T-helper 1 cell (primary cell): ENCODE measurements at regions not wholly inside any gene's neighbourhood (a gene's known extent, or its start where the extent isn't known, plus 50 kb on each side); places are given as distances from the start of the nearest gene placed in this dataset.
"Not testable (repeated sequence)": the region's sequence is repeated elsewhere in the genome, so short reads cannot be mapped to it uniquely, and the experiment has no call there.

Source experiments
- DNase-seq, 5 donors: peaks; one replicate each; pipeline ENCODE4 v3.0.0-alpha.2; 2012 to 2020

DNA sequence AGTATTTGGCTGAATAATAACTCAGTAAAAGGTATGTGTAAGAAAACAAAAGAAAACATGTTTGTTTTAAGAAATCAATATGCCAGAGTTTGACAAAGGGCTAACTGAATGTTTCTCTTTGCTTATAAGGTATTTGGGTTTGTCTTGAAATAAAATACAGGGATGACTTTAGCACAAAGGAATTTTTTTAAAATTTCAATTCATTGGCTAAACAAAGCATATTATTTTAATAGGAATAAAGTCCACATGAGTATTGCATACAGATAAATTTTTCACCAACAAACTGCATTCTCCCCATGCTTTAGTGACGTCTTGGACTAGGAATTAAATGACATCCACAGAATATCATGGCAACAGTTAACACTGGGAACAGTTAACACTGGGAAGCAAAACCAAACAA is 480.0 kb upstream of the JAG1 start:
- DNase-seq, result no peak

DNA sequence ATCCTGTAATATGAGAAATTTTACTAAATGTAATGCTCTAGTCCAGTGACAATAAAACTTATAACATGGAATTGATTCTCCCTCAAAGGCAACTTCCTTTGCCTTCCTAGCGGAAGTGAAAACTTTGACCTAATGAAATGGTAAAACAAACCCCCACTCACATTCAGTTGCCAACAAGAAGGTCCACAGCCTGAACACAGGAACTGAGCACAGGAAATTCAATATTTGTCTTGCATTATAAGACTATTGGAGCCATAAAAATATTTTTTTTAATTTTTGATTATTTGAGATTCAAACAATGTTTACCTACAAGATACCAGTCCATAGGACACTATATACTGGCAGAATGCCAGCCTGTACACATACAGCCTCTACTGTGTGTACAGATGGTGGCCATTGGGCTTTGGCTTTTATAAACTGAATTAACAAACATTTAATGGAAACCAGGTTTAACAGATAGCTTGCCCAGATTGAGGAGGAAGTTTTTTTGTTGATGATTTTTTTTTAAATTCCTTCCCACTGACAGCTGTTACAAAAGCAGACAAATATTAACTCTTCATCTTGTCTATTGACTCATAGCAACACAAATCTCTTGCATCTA is 481.5 kb upstream of the JAG1 start:
- no peak for DNase-seq

GRCh38 chr20:11156922-11157321 is 483.1 kb upstream of the JAG1 start:
- DNase-seq, result no peak

- no peak for DNase-seq
Measured at GRCh38 chr20:11158146-11158545, 484.3 kb upstream of the JAG1 start.

- DNase-seq, result no peak
Measured at GRCh38 chr20:11158589-11158988, 484.8 kb upstream of the JAG1 start.

- DNase-seq, result no peak
Measured at GRCh38 chr20:11159728-11160127, 485.9 kb upstream of the JAG1 start.

GRCh38 chr20:11162026-11162775 is 488.4 kb upstream of the JAG1 start:
- DNase-seq, result no peak

DNA sequence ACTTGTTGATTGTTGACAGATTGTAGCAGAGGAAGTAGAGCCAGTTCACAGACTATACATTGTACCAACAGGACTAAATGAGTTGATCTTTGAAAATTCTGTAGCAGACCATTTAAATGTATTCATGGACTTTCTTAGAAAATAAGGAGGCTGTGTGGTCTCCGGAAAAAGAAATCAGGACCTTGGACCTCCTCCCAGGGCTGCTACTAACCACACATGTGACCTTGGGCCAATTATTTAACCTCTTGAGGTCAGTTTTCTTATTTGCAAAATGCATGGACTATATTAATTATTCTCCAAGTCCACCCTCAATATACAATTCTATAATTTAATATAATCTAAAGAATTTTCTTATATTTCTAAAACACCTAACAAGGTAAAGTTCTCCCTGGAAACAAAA is 492.0 kb upstream of the JAG1 start:
- no peak for DNase-seq

DNA sequence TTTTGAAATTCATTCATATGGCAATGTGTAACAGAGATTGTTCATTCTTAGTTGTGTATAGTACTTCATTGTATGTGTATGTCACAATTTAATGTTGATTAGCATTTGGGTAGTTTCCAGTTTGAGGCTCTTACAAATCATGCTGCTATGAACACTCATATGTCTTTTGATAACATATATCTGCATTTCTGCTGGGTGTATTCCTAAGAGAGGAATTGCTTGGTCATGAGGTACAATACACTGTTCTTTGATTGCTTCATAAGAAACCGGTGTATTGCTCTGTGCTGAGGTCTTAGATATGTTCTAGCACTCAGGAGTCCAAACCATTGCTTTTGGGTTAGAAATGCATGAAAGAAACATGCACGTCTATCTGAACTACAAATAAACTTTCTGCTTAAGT is 492.9 kb upstream of the JAG1 start:
- DNase-seq, result no peak

DNA sequence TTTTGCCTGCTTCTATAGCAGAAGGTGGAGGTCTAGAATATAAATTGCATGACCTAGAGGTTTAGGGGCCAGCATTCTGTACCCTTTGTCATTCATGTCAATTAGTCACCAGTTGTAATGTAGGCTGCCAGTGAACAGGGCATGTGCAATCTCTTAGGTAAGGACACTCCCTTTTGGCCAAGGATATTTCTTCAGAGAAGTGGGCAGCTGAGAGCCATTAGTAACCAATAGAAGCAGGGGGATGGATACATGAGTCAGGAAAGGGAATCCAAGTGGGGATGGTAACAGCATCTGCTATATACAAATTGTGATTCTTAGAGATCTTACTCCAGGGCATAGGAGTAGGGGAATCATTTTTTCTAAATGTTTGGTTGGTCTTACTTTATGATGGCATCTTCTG is 494.2 kb upstream of the JAG1 start:
- no peak for DNase-seq

DNA sequence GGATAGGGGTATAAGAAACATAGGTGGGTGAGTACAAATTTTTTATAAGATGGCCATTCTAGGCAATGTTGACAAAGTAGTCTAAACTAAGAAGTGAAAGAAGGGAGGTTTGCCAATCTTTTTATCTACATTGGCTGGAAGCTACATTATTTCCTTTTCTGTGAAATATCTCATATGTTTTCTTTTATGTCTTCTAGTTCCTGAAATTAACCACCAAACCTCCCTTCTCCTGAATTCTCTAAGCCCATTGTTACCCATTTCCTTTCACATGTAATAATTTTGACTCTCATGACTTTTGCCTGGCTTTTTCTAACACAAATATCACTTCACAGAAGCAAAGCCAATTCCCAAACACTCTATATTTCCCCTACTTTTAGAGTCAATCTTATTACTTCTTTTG is 496.2 kb upstream of the JAG1 start:
- no peak for DNase-seq

GRCh38 chr20:11170565-11170964 is 496.8 kb upstream of the JAG1 start:
- DNase-seq, result no peak

DNA sequence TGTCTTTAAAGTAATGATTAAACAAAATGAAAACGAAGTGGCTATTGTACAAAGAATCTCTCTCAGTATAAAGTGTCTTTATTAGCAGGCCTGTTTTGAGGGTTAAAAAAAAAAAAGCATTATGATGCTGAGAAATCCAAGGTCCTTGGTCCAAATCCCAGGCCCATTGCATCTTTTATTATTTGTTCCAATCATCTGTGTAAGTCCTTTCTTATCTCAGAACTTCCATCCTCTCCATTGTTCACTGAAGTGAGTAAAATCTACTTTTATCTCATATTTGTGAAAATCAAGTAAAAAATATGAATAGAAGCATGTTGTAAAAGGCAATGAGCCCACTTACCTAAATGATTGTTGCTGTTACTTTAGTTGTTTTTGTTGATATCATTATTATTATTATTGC is 499.1 kb upstream of the JAG1 start:
- DNase-seq, result no peak

DNA sequence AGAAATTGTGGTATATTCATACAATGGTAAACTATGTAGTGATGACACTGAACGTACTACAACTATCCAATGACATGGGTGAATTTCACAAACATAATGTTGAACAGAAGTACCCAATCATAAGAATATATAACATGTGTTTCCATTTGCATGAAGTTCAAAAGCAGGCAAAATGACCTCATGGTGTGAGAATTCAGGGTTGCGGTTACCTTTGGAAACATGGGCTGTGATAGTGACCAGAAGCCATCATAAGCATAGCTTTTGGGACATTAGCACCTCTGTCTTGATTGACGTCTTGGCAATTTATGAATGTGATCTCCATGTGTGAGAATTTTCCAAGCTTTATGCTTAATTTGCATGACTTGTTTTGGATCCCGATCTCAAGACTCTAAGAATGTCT is 500.1 kb upstream of the JAG1 start:
- DNase-seq, result no peak

- DNase-seq, result no peak
Measured at GRCh38 chr20:11174861-11175260, 501.1 kb upstream of the JAG1 start.

DNA sequence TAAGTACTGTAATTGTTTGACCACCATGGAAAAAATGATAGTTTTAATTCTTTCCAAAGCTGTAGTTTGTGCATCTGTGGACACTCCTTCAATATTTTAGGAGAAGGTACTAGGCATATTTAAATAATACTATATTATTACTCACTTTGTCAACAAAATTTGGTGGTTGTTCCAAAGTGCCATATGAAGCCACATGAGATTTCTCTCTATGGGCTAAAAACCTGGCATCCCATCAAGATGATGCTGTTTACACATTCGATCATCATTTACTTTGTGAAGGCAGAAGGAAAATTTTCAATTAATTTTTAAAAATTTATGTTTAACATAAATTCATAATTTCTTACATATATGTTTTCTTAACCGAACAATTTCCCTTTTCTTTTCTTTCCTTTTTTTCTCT is 502.6 kb upstream of the JAG1 start:
- DNase-seq, result no peak

DNA sequence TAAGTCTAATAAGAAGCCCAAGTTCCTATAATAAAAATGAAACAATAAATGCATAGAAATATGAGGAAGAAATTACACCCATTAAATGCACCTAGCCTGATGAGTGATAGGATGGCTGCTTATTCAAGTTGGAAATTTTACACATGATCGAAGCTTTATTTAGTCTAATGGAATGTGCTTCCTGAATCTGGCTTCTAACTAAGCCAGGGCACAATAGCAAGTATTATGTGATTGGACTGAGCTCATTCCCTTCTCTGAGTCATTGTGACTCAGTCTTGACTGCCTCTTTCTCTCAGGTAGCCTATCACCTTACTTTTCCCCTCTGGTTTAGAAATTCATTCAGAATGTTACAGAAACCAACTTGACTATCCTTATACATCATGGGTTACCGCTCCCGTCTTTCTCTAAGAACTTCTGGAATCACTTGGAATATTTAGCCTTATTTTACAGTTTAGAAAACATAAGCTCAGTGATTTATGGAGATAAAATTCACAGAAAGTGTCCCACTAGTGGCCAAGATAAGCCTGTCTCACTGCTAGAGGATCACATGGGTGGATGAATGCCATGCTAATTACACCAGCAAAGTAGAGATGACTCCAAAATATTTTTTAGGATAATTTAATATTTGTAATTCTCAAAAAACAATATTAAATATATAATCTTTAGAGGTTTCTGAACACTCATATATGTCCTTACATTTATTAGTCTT is 505.3 kb upstream of the JAG1 start:
- no peak for DNase-seq

GRCh38 chr20:11180186-11180585 is 506.4 kb upstream of the JAG1 start:
- DNase-seq, result no peak

DNA sequence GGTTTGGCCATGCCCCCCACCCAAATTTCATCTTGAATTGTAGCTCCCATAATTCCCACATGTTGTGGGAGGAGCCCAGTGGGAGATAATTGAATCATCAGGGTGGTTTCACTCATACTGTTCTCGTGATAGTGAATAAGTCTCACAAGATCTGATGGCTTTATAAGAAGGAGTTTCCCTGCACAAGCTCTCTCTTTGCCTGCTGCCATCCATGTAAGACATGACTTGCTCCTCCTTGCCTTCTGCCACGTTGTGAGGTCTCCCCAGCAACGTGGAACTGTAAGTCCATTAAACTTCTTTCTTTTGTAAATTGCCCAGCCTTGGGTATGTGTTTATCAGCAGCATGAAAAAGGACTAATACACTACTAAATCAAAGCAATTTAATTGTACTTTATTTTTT is 507.3 kb upstream of the JAG1 start:
- not testable (repeated sequence) for DNase-seq

DNA sequence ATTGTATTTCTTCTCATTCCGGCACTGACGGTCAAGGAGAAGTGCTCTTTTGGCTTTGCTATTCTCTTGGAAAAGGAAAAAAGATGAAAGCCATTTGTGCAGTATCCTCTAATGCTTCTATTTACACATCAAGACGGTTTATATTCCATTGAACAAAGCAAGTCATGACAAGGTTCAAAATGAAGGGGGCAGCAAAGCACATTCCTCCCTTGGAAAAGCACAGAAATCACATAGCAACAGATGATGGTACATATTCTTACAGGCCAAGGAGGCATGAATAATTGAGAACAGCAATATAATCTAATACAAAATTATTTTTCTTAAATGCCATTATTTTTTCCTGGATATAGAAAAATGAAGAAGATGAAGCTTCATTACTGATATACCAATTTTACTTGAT is 508.2 kb upstream of the JAG1 start:
- DNase-seq, result no peak

- no peak for DNase-seq
Measured at GRCh38 chr20:11182720-11183119, 508.9 kb upstream of the JAG1 start.

GRCh38 chr20:11186301-11187008 is 512.7 kb upstream of the JAG1 start:
- no peak for DNase-seq

DNA sequence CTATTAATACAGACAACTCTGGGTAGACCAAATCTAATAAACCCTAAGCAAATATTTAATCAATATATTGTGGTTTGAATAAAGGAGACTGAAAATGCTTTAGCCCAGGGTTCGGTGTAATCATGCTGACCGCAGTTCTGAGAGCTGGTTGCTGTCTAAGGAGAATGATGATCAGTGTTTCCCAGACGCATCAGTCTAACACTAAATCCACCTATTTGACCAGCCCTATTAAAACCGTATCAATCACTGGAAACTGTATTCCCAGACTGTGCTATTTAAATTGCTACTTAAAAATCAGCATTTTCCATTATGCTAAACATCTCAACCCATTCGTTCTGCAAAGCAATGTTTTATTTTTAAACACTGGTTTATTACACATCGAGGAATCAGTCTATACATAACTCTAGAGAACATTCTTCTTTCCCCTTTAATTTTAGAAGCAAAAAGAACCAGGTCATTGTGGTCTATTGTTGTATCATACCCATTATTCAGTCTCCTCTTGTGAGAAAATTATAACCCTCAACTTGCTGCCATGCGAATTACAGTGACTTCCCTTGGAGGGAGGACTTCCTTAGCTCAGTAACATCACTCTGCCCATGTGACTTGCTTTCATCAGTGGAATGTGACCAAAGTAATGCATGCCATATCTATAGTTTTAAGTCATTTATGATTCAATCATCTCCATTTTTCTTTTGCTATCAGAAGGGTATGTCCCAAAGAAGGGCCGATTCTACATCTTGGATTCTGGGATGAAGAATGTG is 515.2 kb upstream of the JAG1 start:
- no peak for DNase-seq
